Activated CD4-positive, CD25-positive, alpha-beta regulatory T cell treated with anti-CD3 and anti-CD28 coated beads, Interleukin-2, amount 50 U/mL, for 16 hours (primary cell): ENCODE measurements at regions not wholly inside any gene's neighbourhood (a gene's known extent, or its start where the extent isn't known, plus 50 kb on each side); places are given as distances from the start of the nearest gene placed in this dataset.
A peak's percentile ranks its signal among the peaks of the same experiment; 100 is the strongest.

Experiments used
- DNase-seq: peaks from one replicate; pipeline ENCODE4 v3.0.0-alpha.2; 2020; ENCODE audit warnings: low read depth, low spot score

DNA sequence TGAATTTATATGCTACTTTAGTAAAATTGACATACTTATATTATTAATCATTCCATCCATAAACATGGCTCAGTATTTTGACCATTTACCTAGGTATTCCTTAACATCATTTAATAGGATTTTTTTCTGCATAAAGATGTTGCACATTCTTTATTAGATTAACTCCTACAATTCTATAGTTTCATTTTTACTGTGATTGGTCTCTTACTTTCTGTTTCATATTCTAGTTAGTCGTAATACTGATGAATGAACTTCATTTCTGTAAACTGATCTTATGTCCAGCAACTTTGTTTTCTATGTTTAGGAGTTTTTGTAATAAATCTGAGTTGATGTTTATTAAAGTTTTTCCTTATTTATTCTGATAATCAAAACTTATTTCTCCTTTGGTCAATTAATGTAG, 278.2 kb upstream of the CXXC4 start:
- DNase-seq, result no peak

DNA sequence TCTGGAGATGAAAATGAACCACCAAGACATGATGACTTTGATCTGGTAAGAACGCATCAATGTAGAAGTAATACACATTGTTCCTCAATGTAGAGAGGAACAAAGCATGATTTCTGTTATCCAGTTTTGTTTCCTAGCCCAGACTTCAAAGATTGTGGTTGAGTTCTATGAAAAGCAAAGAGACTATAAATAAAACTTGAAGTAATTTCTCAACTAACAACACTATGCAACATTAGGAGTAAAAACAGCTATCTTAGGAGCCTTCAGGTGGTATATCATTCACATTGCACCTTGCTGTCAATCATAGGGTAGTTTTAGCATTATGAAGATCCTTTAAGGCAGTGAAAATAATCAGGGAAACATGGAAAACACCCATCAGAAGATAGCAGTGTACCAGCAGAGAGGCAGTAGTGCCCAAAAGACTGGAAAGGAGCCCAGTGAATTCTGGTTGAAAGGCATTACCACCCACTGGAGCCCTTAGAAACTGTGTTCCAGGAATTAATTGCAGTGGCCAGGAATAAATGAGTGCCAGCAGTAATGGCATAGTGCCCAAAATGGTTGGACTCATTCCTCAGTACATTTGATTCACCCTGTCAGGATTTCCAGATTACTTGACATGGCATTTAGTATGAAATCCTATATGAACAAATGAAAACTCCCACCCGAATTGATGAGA, 300.7 kb upstream of the CXXC4 start:
- no peak for DNase-seq

DNA sequence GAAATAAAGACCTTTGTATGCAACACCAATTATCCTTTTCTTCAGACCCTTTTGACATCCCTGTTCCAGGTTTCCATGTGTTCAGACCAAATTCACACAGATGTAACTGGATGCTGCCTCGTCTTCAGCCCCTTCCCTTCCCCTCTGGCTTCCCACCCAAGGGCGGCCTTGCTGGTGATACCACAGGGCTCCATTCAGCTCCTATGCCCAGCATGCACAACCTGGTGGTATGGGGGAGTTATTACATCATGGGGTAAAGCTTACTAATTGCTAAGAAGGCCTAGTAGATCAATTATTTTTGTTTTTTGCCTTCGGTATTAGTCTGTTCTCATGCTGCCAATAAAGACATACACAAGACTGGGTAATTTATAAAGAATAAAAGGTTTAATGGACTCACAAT, 317.0 kb upstream of the CXXC4 start:
- no peak for DNase-seq

DNA sequence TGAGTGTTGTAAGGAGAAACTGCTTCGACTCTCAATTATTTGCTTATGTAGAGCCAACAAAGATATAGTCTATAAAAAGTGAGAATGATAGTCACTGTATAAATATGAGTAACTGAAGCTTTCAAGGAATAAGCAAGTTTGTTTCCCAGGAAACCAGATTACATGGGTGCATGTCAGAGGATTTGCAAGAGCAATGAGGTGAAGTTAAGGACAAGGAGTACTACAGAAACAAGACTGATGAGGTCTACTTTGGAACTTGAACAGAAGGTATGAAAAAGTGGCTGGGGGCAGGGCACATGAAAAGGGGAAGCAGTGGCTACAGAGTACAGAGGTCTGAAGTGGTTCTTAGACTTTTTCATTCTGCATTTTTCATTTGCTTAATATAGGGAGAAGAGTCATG, 321.0 kb upstream of the CXXC4 start:
- no peak for DNase-seq

DNA sequence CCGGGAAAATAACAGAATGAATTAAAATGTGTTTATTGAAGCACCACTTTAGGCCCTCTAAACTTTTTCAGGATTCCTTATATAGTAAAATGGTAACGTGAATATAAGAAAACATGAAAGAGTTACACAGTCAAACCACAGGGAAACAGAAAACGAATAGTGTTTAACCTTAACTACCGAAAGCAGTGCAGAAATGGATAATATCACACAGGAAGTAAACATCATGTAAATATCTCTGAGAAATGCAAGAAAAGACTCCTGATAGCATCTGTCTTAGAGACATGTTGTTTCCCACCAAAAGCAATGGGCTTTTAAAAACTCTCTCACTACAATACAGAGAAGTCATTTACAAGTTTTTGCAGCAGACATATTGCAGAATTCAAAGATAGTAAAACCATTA, 323.9 kb upstream of the CXXC4 start:
- no peak for DNase-seq

DNA sequence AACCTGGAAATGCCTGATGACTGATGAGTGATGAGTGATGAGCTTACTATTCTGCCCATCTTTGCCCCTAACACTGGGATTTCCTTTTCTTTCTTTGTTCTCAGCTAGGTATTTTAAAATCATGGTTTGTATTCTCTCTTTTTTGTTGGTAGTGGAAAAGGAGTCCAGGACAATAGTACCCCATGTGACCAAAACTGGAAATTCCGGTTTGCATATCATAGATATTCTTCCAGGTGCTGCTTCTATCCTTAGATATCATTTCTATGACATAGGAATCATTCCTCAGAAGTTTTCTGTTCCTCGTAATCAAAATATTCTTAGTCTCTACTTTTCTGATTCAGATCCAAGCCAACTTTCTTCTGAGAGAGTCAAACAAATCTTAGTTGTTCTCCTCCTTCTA, 320.5 kb upstream of the TET2 start:
- DNase-seq, result no peak

DNA sequence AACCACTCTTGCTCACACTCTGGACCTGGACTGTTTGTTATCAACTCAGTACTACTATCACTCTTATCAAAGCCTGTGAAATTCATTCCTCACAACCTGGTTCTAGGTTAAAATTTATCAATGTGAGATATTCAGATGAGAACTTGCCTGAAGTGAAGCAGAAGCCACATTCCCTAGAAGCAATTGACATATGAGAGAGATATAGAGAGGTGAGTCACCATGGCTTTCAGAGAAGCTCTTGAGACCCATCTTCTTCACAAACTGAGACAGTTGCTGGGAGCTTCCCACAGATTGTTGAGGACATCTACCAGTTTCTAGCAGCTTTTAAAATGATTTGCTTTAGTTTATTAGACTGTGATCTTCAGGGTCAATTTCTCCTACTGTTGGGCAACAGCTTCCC, 316.9 kb upstream of the TET2 start:
- no peak for DNase-seq

DNA sequence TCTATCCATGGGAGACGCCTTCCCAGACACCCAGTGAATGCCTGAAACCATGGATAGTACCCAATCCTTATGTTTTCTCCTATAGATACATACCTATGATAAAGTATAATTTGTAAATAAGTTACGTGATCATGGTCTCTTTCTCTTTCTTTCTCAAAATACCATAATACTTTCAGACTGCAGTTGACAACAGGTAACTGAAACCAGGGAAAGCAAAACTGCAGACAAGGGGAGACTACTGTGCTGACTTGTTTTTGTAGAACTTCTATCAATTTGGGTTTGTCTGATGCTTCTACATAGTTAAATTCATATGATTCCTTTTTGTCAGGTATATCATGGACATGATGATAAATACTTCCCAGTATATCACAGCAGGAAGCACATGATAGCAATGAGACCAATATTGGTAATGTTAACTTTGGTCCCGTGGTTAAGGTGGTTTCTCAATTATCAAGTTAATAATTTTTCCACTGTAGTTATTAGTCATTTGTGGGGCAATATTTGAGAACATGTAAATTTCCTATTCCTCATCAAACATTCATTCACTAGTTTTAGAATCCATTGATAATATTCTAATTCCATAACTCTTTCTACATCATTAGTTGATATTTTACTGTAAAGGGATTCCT, 298.0 kb upstream of the TET2 start:
- DNase-seq, result no peak

DNA sequence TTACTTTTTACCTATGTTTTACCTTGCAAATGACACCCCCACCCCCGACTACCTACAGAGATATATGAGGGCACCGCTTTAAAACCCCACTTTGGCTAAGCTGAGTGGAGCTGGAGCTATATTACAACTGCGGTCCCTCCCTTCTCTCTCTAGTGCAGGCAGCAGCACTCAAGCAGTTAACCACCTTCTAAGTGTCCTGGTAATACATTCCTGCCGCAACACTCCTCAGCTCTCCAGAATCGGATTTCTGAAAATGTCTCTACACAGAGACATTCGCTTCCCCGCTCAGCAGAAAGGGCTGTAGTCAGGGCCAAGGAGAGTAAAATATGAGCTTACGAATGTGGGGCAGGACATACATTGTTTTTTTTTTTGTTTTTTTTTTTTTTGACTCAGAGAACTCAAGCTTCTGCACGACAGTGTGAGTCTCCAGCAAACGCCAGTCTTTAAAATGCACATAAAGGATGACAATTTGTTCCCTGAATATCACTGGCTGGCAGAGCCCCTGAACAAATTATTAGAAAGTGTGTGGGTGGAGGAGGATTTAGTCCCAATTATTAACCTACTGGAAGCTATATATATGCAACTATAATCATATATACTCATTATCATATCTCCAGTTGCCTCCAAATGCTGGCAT, 287.0 kb upstream of the TET2 start:
- no peak for DNase-seq

DNA sequence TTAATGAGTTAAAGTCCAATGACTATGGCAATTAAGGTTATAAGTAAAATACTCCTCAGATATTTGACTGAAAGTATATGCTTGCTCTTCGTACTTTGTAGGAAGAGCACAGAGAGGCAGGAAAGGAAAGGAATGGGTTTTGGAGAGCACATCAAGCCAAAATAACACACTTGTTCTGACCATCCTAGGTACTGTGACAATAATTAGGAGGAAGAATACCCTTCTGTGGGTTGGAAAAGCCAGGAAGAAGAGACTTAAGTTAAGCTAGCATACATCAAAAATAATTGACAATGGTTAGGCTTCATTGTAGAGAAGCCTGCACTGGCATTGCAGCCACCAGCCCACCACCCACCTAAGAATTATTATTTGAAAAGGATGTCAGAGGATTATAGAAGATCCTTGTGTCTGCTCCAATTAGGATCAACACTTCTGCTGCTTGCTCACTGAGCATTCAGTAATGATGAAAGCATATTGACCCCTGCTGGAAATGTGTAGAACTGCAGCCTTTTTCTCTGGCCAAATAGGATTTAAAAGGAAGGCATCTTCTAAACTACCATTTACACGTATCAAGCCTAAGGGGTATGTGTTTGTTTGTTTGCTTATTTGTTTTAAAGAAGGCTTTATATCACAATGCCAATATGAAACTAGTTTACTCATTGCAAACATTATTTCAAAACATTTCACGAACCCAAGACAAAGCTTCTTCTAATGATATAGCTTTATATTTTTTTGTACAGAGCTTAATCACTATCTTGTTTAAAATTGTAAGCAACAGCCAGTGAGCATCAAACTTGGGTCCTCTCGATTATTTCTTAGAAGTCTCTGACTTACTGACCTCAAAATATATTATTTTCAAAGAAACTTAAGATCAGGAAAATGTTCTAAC, 286.2 kb upstream of the TET2 start:
- DNase-seq, result peak; percentile 2

DNA sequence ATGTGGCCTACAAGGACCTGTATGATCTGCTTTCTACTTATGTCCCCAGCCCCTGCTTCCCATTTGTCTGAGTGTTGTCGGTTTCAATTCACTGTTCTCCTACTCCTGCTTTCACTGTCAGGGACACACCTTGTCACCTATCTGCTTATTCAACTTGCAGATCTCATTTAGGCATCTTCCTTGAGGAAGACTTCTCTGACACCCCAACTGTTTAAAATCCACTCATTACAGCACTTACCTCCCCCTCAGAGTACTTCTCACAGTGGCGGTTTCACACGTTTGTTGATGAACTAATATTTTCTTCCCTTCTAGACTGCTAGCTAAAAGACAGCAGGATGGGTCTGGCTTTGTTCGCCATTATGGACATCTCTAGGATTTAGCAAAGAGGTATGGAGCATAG, 279.9 kb upstream of the TET2 start:
- no peak for DNase-seq

DNA sequence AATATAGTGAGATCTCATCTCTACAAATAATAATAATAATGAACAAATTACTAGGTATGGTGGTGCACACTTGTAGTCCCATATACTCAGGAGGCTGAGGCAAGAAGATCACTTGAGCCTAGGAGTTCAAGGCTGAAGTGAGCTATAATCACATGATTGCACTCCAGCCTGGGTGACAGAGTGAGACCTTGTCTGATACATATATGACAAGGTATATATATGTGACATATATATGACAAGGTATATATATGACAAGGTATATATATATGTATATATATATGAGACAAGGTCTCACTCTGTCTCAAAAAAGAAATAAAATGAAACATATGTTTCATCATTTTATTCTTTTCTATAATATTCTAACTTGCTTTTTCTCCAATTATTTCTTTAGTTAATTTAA, 278.1 kb upstream of the TET2 start:
- DNase-seq, result no peak

DNA sequence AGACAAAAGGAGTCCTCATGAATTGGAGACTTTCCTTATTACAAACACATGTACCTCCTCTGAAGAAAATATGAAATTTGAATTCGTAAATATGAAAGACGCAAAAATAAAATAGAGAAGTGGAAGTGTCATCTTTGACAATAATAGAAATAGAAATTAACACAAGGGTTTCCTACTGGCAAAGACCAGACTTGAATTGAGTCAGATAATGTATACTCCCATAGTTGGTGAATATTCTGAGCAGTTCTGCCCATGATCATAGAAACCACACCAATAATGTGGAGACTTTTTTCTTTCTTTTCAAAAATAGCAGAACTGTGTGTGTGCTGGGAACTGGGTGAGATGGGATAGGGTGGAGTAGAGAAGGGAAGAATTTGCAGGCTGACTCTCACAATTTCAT, 277.7 kb upstream of the TET2 start:
- no peak for DNase-seq

DNA sequence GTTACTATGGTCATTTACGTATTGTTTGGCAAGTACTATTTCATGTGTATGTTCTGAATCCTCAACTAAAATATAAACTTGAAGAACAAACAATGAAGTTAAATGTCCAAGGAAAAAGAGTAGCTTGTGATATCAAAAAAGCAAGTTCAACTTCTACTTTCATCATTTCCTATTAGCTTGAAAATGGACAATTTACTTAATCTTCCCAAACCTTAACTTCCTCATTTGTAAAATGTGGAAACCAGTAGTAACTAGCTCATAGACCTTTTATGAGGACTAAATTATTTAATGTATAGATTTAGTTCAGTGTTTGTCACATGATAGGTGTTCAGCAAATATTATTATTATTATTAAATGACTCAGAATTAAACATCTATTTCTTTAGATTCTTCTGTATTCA, 276.8 kb upstream of the TET2 start:
- DNase-seq, result no peak

DNA sequence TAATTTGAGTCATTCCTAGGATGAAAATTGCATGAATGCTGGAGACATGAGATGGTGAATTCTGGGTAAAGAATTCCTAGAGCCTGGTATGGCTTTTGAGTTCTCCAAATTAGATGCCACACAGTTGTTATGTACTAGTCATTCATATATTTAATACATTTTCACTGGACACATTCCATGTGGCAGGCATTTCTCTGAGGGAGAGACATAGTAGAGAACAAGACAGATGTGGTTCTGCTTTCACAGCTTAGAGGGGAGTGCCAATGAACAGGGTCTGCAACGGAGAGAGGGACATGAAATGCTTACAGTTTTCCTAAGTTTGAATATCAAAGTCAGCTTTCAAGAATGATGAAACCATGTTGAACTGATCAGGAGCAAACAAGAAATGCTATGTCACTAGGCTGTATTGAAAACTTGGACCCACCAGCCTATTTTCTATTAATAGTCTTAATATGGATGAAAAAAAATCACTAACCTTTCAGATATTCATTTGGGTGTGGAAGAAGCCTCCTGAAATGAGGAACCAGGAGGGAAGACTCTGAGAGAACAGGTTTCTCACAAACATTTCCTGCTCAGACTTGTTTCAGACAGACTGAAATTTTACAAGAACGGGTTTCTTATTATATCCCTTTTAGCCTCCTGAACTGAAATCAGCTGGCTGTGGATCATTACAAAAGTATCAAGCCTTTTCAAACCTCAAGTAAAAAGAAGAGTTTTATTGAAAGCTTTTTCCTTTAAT, 276.0 kb upstream of the TET2 start:
- no peak for DNase-seq

DNA sequence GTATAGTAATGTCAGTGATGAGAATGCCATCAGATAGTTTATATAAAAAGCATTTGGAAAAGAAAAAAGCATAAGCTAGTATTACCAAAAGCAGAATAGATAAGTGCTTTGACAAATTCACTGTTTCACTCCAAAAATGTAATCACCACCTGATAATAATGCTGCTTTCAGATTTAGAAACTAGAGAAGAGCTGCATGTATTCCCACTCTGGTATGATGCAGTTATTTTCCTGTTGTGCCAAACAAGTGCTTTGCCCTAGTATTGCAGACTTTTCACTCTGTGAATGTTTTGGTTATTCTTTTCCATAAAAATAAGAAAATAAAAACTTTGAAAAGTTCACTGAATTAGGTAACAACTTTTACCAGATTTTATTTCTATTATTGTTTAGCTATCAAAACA, 267.7 kb upstream of the TET2 start:
- no peak for DNase-seq

DNA sequence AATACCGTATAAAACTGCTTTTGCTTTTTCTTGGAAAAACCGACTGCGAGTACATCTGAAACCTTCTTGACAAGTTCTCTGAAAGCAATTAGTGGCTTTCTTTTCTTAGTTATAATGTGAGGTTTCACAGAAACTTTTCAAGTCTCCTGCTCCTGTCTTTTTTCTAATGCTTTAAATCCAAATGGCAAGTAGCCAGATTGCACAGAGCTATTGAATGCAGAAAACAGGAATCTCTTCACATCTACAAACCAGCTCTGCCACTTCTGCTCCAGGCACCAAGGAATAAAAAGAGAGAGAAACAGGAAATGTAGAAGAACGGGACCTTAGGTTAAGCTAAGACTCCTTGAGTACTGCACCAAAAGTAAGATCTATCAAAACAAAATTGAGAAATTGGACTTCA, 267.3 kb upstream of the TET2 start:
- no peak for DNase-seq

DNA sequence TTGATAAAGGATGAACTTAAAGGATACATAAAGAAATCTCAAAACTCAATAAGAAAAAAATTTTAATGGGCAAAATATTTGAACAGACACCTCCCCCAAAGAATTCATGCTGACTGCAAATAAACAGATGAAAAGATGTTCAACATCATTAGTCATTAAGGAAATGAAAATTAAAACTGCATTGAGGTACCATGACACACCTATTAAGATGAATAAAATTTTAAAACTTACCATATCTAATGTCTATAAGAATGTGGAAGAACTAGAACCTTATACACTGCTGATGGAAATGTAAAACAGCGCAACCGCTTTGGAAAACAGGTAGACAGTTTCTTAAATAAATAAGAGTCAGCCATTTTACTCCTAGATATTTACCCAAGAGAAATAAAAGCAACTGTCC, 266.8 kb upstream of the TET2 start:
- DNase-seq, result no peak

DNA sequence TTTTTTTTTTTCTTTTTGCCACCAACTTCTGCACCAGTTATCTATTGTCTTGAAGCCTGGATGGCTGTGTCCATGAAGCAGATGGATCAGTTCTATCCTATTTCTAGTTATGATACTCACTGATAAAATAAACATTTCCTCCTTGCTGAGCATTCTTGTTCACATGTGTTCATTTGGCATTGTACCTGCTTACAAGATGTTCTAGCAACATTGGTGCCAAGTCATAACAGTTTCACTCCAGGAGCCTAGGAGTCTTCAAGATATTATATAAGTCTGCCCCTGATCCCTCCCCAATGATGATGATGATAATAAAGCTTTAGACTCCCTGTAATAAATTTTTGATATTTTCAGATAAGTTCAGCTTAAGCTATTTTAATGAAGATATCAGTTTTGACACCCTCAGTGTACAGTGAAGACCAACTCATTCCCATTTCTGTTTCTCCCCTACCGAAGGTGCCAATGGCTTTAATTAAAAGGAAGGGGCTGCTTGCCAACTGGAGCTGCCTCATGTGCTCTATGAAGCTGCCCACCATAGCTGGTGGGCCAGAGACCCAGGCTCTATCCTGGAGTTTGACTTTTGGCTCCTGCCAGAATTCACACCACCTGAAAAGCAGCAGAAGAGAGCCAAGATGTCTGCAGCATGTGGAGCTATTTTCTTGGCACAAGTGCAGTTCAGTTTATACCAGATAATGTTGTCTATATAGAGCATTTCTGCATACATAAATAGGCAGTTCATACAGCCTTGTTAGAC, 265.4 kb upstream of the TET2 start:
- DNase-seq, result no peak

DNA sequence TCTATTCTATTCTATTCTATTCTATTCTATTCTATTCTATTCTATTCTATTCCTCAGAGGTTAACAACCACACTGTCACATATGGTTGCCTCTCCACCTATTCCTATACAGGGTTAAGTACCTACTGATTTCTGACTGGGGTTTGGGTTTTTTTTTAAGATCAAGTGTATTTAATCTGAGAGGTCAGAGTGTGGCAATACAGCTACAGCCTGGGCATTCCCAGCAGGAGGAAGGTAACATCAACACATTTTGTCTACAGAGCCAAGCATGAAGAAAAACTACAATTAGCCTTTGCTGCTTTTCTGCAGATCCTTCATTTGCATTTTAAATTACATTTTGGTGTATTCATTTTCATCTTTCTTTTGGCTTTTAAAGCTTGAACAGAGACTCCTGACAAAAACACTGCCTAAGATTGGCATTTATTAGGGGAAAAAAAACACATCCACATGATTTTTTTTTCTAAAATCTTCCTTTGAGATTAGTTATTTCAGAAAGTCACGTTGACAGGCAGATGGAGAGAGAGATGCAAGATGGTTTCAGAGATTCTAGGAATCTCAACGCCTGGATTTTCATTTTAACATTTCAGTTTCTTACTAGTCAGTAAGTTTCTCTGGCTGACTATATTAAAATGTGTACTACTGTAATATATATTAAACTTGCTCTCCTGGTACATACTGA, 255.9 kb upstream of the TET2 start:
- no peak for DNase-seq
